ENCODE measurements at regions not wholly inside any gene's neighbourhood (a gene's known extent, or its start where the extent isn't known, plus 50 kb on each side); places are given as distances from the start of the nearest gene placed in this dataset.

DNA sequence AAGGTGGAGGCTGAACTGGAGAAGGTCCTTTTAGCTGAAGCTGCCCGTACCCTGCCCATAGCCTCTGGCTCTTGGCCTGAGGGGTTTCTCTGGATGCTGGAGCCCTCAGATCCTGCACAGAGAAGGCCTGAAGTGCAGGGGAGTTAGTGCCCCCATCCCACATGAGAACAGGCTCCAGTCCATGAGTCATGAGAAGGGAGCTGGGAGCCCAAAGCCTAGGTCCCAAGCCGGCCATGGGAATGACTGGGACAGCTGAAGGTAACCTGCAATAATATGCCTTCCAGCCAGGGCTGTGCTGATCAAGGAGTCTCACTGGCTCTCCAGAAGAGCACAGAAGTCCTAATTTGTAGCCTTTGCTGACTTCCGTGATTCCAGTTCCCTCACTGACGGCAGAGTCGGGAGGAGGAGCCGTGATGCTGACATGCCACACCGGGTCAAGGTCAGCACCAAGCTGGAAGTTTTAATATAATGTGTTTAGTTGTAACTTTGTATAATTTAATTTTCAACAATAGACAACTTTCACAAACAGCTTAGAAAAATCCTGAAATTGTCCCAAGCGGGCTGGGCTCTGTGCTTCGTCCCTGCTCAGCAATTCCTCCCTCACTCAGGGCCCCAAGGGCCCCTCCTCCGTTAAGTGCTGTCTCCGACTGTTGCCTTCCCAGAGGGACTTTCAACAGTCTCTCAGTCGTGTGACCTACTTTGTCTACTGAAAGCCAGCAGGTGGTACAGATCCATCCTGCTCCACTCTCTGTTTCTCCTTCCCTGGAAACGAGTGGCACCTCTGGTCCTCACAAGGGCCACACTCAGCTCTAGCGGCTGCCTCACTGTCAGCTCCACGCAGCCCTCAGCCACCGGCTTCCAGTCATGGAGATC, 387.8 kb downstream of the GADD45G start:
- TF ChIP-seq SUZ12 (IDR thresholded peaks at IDR 0.05; ENCODE audit: extremely low read depth, insufficient read depth, insufficient read length) (no peak), YY1 (IDR thresholded peaks at IDR 0.05; ENCODE audit: insufficient read depth, insufficient read length) (no peak), ZNF274 (IDR thresholded peaks at IDR 0.05; ENCODE audit: low read depth, low read length) (no peak)
